ENCODE measurements at regions not wholly inside any gene's neighbourhood (a gene's known extent, or its start where the extent isn't known, plus 50 kb on each side); places are given as distances from the start of the nearest gene placed in this dataset.

- Histone ChIP-seq H3K9me3 (ENCODE audit: control insufficient read depth, insufficient read depth, low read length) (no peaks in the 10 kb centered on the region), H3K4me3 (ENCODE audit: insufficient read depth, low read depth, low read length) (no peak overlapping the region), H2BK120ac (ENCODE audit: low read depth, low read length) (no peak overlapping the region), H3K4ac (ENCODE audit: low read depth, low read length) (no peak overlapping the region), H2AK5ac (ENCODE audit: low read depth, low read length) (0 out of 2 replicates have a peak overlapping the region, but pooled peaks have one; percentile 8), H2BK15ac (ENCODE audit: low read depth, low read length) (no peak overlapping the region), H3K9me1 (ENCODE audit: insufficient read depth, low read length) (no peaks in the 10 kb centered on the region), H3K56ac (ENCODE audit: extremely low read depth, insufficient read depth, low read length) (no peak overlapping the region), H2BK5ac (ENCODE audit: low read depth, low read length, poor library complexity, severe bottlenecking) (no peak overlapping the region), H2AK9ac (replicated peaks; ENCODE audit: low read depth, low read length, poor library complexity) (no peak overlapping the region), H2BK20ac (ENCODE audit: low read depth, low read length) (no peak overlapping the region), H3K36me3 (ENCODE audit: control insufficient read depth, insufficient read depth, low read length) (no peaks in the 10 kb centered on the region), H4K20me1 (ENCODE audit: insufficient read depth, low read length) (no peaks in the 10 kb centered on the region), H3K4me1 (ENCODE audit: control insufficient read depth, insufficient read depth, low read length) (no peaks in the 10 kb centered on the region), H3K27me3 (ENCODE audit: control insufficient read depth, insufficient read depth, low read length) (no peaks in the 10 kb centered on the region), H2AFZ (replicated peaks; ENCODE audit: low read length, poor library complexity) (no peak overlapping the region), H3K9ac (ENCODE audit: low read depth, low read length) (no peak overlapping the region), H3K4me2 (ENCODE audit: low read depth, low read length) (no peak overlapping the region), H3K14ac (replicated peaks; ENCODE audit: low read depth, low read length) (no peak overlapping the region), H3K79me1 (ENCODE audit: low read depth in 1 of 2, low read length in 2 of 2) (no peaks in the 10 kb centered on the region), H3K27ac (ENCODE audit: insufficient read depth, low read length) (no peak overlapping the region), H3K23ac (ENCODE audit: low read depth, low read length) (no peak overlapping the region), H4K5ac (ENCODE audit: low read depth, low read length) (no peak overlapping the region), H3K18ac (ENCODE audit: low read depth, low read length) (no peak overlapping the region), H4K8ac (ENCODE audit: low read depth in 2 of 2, low read length in 2 of 2) (no peak overlapping the region), H4K91ac (ENCODE audit: insufficient read depth, low read depth, low read length) (no peak overlapping the region)
- no peak for DNase-seq
- CTCF ChIA-PET, result no interaction called here
- WGBS, 2 experiments (ENCODE audit: extremely low coverage in 2 of 2, insufficient read length in 1 of 2), result no CpG with 5 or more reads among the region's 9 CpGs
- intact Hi-C loops (cut with micrococcal nuclease) (no loop called here), in situ Hi-C loops (cut with MboI; ENCODE audit: low sequenced_read_pairs) (no loop called here), dilution Hi-C loops (cut with HindIII; ENCODE audit: low sequenced_read_pairs, unreplicated experiment) (no loop called here)
- no TSS peak for BruUV-seq (replicated peaks)
- POLR2A ChIA-PET (ENCODE audit: unreplicated experiment), result no interaction called here
- TF ChIP-seq CHD1 (IDR thresholded peaks at IDR 0.05; ENCODE audit: low read depth, low read length) (no peak), NFE2L2 (IDR thresholded peaks at IDR 0.05; ENCODE audit: low read depth, low read length) (no peak), RFX5 (IDR thresholded peaks at IDR 0.05; ENCODE audit: low read depth, low read length) (no peak), BHLHE40 (IDR thresholded peaks at IDR 0.05; ENCODE audit: low read depth, low read length) (no peak), RCOR1 (IDR thresholded peaks at IDR 0.05; ENCODE audit: insufficient replicate concordance, low read length) (no peak), USF2 (IDR thresholded peaks at IDR 0.05; ENCODE audit: low read depth, low read length) (no peak), MAZ (IDR thresholded peaks at IDR 0.05; ENCODE audit: borderline replicate concordance, low read depth, low read length) (no peak), FOS (IDR thresholded peaks at IDR 0.05; ENCODE audit: low read depth, low read length) (no peak), POLR2A (IDR thresholded peaks at IDR 0.05; ENCODE audit: low read depth, low read length) (no peak), CTCF (conservative IDR thresholded peaks at IDR 0.05; ENCODE audit: low read depth, low read length) (no peak), CEBPB (IDR thresholded peaks at IDR 0.05; ENCODE audit: low read depth, low read length) (no peak), MXI1 (IDR thresholded peaks at IDR 0.05; ENCODE audit: borderline replicate concordance, low read depth, low read length) (no peak), SMC3 (IDR thresholded peaks at IDR 0.05; ENCODE audit: low read depth, low read length) (no peak), RAD21 (IDR thresholded peaks at IDR 0.05; ENCODE audit: low read length) (no peak), MAFK (IDR thresholded peaks at IDR 0.05; ENCODE audit: low read depth, low read length) (no peak)
- TF ChIP-seq, protein P1, sequence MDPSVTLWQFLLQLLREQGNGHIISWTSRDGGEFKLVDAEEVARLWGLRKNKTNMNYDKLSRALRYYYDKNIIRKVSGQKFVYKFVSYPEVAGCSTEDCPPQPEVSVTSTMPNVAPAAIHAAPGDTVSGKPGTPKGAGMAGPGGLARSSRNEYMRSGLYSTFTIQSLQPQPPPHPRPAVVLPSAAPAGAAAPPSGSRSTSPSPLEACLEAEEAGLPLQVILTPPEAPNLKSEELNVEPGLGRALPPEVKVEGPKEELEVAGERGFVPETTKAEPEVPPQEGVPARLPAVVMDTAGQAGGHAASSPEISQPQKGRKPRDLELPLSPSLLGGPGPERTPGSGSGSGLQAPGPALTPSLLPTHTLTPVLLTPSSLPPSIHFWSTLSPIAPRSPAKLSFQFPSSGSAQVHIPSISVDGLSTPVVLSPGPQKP (IDR thresholded peaks at IDR 0.05; ENCODE audit: borderline replicate concordance, low read depth, low read length), result no peak
- ATAC-seq (ENCODE audit: low read depth), result no peak
Measured at GRCh38 chr12:46710125-46710743, 115.6 kb downstream of the SLC38A4 start.

Data from IMR-90 (cell line).